Endothelial cell of umbilical vein (primary cell): ENCODE measurements at regions not wholly inside any gene's neighbourhood (a gene's known extent, or its start where the extent isn't known, plus 50 kb on each side); places are given as distances from the start of the nearest gene placed in this dataset.

ENCODE experiments used
- BruUV-seq: library from RNA; stranded (reverse); fragments of 400-500 nt; replicated peaks from 2 replicates; lab custom pipeline; 2021; lab: Mats Ljungman, UMichigan
- CTCF ChIA-PET: fragments of 300-600, 350-600 bp; sonication (Branson Sonifier 250); formaldehyde crosslinking; loops from one replicate; lab custom pipeline; 2021; ENCODE audit warnings: antibody characterized with exemption, inconsistent platforms; lab: Charles Lee
- POLR2A ChIA-PET: fragments of 300-600, 350-600 bp; sonication (Branson Sonifier 250); formaldehyde crosslinking; loops from one replicate; lab custom pipeline; 2021; ENCODE audit warnings: antibody characterized with exemption, inconsistent platforms; lab: Charles Lee
- DNase-seq: peaks from one replicate; pipeline ENCODE4 v3.0.0-alpha.2; 2011; ENCODE audit warnings: low read depth, low spot score
- FAIRE-seq: peaks from 2 replicates; lab custom pipeline; 2011; peaks lifted over from hg19 to GRCh38; lab: Jason Lieb, UNC
- H2AFZ ChIP-seq: 2 replicates; pipeline ENCODE4 v1.6.0; 2012; ENCODE audit warnings: low read depth, low read length, control low read depth, inconsistent platforms
- H3K27ac ChIP-seq: 2 replicates; pipeline ENCODE4 v1.5.1; 2011; ENCODE audit warnings: low read depth, mild to moderate bottlenecking, control low read depth, low read length, moderate library complexity; ENCODE audit not compliant: insufficient read depth
- H3K27me3 ChIP-seq, 2 experiments: 2 replicates each; pipeline versions ENCODE4 v1.6.0 to v1.6.1; 2011; ENCODE audit warnings: low read length in 2 of 2, mixed read lengths in 1 of 2; ENCODE audit not compliant: control insufficient read depth in 2 of 2, insufficient read depth in 2 of 2
- H3K36me3 ChIP-seq, 2 experiments: 2 replicates in 1 of 2; 3 replicates in 1 of 2; pipeline ENCODE4 v1.5.1; 2011; ENCODE audit warnings: low read length in 2 of 2, mild to moderate bottlenecking in 1 of 2, moderate library complexity in 1 of 2; ENCODE audit not compliant: control insufficient read depth in 2 of 2, insufficient read depth in 2 of 2; ENCODE audit errors: extremely low read depth in 1 of 2
- H3K4me1 ChIP-seq: 3 replicates; pipeline ENCODE4 v1.5.1; 2011; ENCODE audit warnings: mild to moderate bottlenecking, low read length; ENCODE audit not compliant: control insufficient read depth, insufficient read depth; ENCODE audit errors: extremely low read depth
- H3K4me2 ChIP-seq: 2 replicates; pipeline ENCODE4 v1.6.1; 2011; ENCODE audit warnings: low read length, control low read depth, mixed read lengths; ENCODE audit not compliant: insufficient read depth
- H3K4me3 ChIP-seq, 3 experiments: fragments of 200-600 bp in 1 of 3; sonication (generic), shearing (Covaris generic) in 1 of 3; replicated peaks in 1 of 3; 2 replicates each; pipeline ENCODE4 v1.5.1; 2011 to 2016; ENCODE audit warnings: control low read depth in 3 of 3, low read length in 3 of 3, mild to moderate bottlenecking in 2 of 3, inconsistent platforms in 1 of 3, low read depth in 1 of 3, moderate library complexity in 1 of 3; ENCODE audit not compliant: insufficient read depth in 1 of 3
- H3K79me2 ChIP-seq: 2 replicates; pipeline ENCODE4 v1.6.0; 2012; ENCODE audit warnings: low read length, inconsistent platforms; ENCODE audit not compliant: control insufficient read depth, insufficient read depth
- H3K9ac ChIP-seq: replicated peaks from 2 replicates; pipeline ENCODE3; 2011; ENCODE audit warnings: low read length, control low read depth; ENCODE audit not compliant: insufficient read depth; ENCODE audit errors: extremely low read depth
- H3K9me1 ChIP-seq: replicated peaks from 3 replicates; pipeline ENCODE4 v1.6.0; 2011; ENCODE audit warnings: mild to moderate bottlenecking, low read length; ENCODE audit not compliant: control insufficient read depth, insufficient read depth; ENCODE audit errors: extremely low read depth
- H3K9me3 ChIP-seq: replicated peaks from 2 replicates; pipeline ENCODE4 v1.5.1; 2012; ENCODE audit warnings: low read length, inconsistent platforms; ENCODE audit not compliant: control insufficient read depth, insufficient read depth
- H4K20me1 ChIP-seq: replicated peaks from 2 replicates; pipeline ENCODE3; 2011; ENCODE audit warnings: mild to moderate bottlenecking, low read length; ENCODE audit not compliant: control insufficient read depth, insufficient read depth; ENCODE audit errors: extremely low read depth
- EZH2 ChIP-seq: IDR thresholded peaks from 2 replicates; pipeline ENCODE4 v1.6.1; 2012; ENCODE audit warnings: borderline replicate concordance, low read depth, mild to moderate bottlenecking, moderate library complexity, low read length, inconsistent platforms; ENCODE audit not compliant: severe bottlenecking
- FOS ChIP-seq: IDR thresholded peaks from 2 replicates; pipeline ENCODE4 v1.6.1; 2011; ENCODE audit warnings: mild to moderate bottlenecking, low read length, moderate library complexity, borderline replicate concordance; ENCODE audit not compliant: insufficient read depth
- GATA2 ChIP-seq: IDR thresholded peaks from 2 replicates; pipeline ENCODE4 v1.7.0; 2011; ENCODE audit warnings: low read depth, mild to moderate bottlenecking, moderate library complexity, mixed read lengths, low read length; ENCODE audit not compliant: insufficient read length, insufficient read depth
- JUN ChIP-seq: IDR thresholded peaks from 2 replicates; pipeline ENCODE4 v1.6.1; 2011; ENCODE audit warnings: borderline replicate concordance, low read depth; ENCODE audit not compliant: insufficient read length, insufficient read depth
- MYC ChIP-seq: IDR thresholded peaks from one replicate; pipeline ENCODE4 v1.6.1; 2011; ENCODE audit warnings: mild to moderate bottlenecking, low read depth, low read length
- POLR2A ChIP-seq: IDR thresholded peaks from 2 replicates; pipeline ENCODE4 v1.6.1; 2012; ENCODE audit warnings: low read depth, mild to moderate bottlenecking, control low read depth, low read length
- POLR2AphosphoS5 ChIP-seq: IDR thresholded peaks from 2 replicates; pipeline ENCODE4 v1.6.1; 2012; ENCODE audit warnings: low read depth, mild to moderate bottlenecking, control low read depth, low read length, moderate library complexity; ENCODE audit not compliant: insufficient read depth
- dilution Hi-C: fragments of 300-500 bp; cut with MboI; formaldehyde crosslinking; loops from one replicate; pipeline ENCODE4 v1.15.0; 2019; ENCODE audit warnings: low sequenced_read_pairs; ENCODE audit not compliant: extremely low pct_ligation_motif_present
- intact Hi-C: fragments of 100-400 bp; cut with micrococcal nuclease; formaldehyde crosslinking; loops from one replicate; pipeline ENCODE4 v1.10.0; 2022
- TF ChIP-seq, protein P1 (sequence below), 2 donors: IDR thresholded peaks; 1 replicate in 1 of 2; 2 replicates in 1 of 2; pipeline ENCODE4 v1.5.1; 2011; ENCODE audit warnings: low read length in 2 of 2, mild to moderate bottlenecking in 2 of 2, moderate library complexity in 2 of 2, control low read depth in 1 of 2, inconsistent platforms in 1 of 2, low read depth in 1 of 2; ENCODE audit not compliant: insufficient read depth in 1 of 2; ENCODE audit errors: extremely low read depth in 1 of 2
- TF ChIP-seq, protein P2 (sequence below): IDR thresholded peaks from 2 replicates; pipeline ENCODE4 v1.6.1; 2011; ENCODE audit not compliant: insufficient read depth, insufficient read length

DNA sequence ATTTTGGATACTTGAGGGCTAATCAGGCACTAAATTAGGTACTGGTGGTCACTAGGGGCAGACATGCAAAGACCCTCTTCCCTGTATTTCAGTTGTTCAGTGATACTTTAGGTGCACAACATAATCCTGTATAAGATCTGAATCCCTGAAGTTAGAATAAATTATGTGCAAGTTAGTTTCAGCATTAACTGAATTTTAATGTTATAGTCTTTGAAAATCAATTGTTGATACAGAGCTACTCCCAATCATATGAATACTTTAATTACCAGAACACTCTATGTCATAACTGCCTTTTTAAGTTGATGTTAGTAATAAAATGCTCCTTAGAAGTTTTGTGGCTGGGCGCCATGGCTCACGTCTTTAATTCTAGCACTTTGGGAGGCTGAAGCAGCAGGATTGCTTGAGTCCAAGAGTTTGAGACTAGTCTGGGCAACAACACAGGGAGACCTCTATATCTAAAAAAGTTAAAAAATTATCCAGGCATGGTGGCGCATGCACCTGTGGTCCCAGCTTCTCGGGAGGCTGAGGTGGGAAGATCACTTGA is 87.1 kb upstream of the SKAP2 start:
- no peak for FAIRE-seq

More for the DNA sequence above, 87.1 kb upstream of the SKAP2 start:
- Histone ChIP-seq H2AFZ (no peak overlapping the region), H3K4me1 (peaks cover 2% of the 10 kb centered on the region), H3K9me3 (no peaks in the 10 kb centered on the region), H3K4me3 (no peak overlapping the region), H3K36me3 (no peaks in the 10 kb centered on the region), H3K27ac (no peak overlapping the region), H3K79me2 (no peaks in the 10 kb centered on the region), H3K27me3 (no peaks in the 10 kb centered on the region), H3K9ac (no peak overlapping the region), H3K4me2 (no peak overlapping the region), H4K20me1 (no peaks in the 10 kb centered on the region), H3K9me1 (no peaks in the 10 kb centered on the region)
- dilution Hi-C loops (no loop called here), intact Hi-C loops (no loop called here)
- no peak for DNase-seq
- BruUV-seq = no TSS peak
- no peak for TF ChIP-seq MYC
- no peak for TF ChIP-seq EZH2
- TF ChIP-seq POLR2A = no peak
- TF ChIP-seq POLR2AphosphoS5 = no peak
- no peak for TF ChIP-seq FOS
- TF ChIP-seq, protein P1, sequence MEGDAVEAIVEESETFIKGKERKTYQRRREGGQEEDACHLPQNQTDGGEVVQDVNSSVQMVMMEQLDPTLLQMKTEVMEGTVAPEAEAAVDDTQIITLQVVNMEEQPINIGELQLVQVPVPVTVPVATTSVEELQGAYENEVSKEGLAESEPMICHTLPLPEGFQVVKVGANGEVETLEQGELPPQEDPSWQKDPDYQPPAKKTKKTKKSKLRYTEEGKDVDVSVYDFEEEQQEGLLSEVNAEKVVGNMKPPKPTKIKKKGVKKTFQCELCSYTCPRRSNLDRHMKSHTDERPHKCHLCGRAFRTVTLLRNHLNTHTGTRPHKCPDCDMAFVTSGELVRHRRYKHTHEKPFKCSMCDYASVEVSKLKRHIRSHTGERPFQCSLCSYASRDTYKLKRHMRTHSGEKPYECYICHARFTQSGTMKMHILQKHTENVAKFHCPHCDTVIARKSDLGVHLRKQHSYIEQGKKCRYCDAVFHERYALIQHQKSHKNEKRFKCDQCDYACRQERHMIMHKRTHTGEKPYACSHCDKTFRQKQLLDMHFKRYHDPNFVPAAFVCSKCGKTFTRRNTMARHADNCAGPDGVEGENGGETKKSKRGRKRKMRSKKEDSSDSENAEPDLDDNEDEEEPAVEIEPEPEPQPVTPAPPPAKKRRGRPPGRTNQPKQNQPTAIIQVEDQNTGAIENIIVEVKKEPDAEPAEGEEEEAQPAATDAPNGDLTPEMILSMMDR (IDR thresholded peaks at IDR 0.05; ENCODE audit: extremely low read depth in 1 of 2, insufficient read depth in 1 of 2, low read depth in 1 of 2, low read length in 2 of 2) = no peak
- no peak for TF ChIP-seq GATA2
- TF ChIP-seq JUN = no peak
- TF ChIP-seq, protein P2, sequence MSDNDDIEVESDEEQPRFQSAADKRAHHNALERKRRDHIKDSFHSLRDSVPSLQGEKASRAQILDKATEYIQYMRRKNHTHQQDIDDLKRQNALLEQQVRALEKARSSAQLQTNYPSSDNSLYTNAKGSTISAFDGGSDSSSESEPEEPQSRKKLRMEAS = no peak
- POLR2A ChIA-PET = no interaction called here
- CTCF ChIA-PET = interaction anchor here (1.0 kb wide), 1 partner anchor 20 kb away, joined by 3 read pairs; no protein-coding TSS in a partner anchor
